ENCODE measurements at regions not wholly inside any gene's neighbourhood (a gene's known extent, or its start where the extent isn't known, plus 50 kb on each side); places are given as distances from the start of the nearest gene placed in this dataset.

DNA sequence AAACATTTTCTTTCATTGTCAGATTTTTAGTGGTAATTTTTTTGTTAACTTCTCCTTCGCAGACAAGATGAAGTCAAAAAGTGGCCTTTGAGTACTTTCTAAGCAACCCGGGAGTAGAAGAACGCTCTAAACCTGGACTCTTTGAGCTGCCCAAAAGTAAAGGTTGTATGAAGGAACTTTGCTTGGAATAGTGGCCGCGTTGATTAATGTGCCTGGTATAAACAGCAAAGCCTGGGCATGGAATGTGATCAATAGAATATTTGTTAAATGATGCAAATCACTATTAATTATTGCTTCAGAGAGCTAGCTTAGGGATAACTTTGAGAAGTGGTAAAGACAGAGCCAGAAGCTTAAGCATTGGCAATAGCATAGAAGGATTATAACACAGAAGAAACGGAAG lies 475.1 kb upstream of the ANKRD30A start:
- no peak overlapping the region for H3K27ac Mint-ChIP-seq (ENCODE audit: unreplicated experiment)
- H3K9me3 Mint-ChIP-seq = peaks cover 5% of the 10 kb centered on the region
- H3K4me1 Mint-ChIP-seq = no peaks in the 10 kb centered on the region
- H3K4me3 Mint-ChIP-seq = no peak overlapping the region
- H3K27me3 Mint-ChIP-seq (ENCODE audit: low read depth) = no peaks in the 10 kb centered on the region
- TF ChIP-seq, protein P1, sequence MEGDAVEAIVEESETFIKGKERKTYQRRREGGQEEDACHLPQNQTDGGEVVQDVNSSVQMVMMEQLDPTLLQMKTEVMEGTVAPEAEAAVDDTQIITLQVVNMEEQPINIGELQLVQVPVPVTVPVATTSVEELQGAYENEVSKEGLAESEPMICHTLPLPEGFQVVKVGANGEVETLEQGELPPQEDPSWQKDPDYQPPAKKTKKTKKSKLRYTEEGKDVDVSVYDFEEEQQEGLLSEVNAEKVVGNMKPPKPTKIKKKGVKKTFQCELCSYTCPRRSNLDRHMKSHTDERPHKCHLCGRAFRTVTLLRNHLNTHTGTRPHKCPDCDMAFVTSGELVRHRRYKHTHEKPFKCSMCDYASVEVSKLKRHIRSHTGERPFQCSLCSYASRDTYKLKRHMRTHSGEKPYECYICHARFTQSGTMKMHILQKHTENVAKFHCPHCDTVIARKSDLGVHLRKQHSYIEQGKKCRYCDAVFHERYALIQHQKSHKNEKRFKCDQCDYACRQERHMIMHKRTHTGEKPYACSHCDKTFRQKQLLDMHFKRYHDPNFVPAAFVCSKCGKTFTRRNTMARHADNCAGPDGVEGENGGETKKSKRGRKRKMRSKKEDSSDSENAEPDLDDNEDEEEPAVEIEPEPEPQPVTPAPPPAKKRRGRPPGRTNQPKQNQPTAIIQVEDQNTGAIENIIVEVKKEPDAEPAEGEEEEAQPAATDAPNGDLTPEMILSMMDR (conservative IDR thresholded peaks at IDR 0.05) = no peak
- no peak for DNase-seq (ENCODE audit: low read depth, low spot score)
- H3K36me3 Mint-ChIP-seq (ENCODE audit: low read depth) = no peaks in the 10 kb centered on the region

GRCh38 chr10:36647540-36647939 lies 477.9 kb upstream of the ANKRD30A start:
- TF ChIP-seq, protein P1 (conservative IDR thresholded peaks at IDR 0.05) = no peak
- peaks cover 5% of the 10 kb centered on the region for H3K9me3 Mint-ChIP-seq
- DNase-seq (ENCODE audit: low read depth, low spot score) = no peak
- H3K4me3 Mint-ChIP-seq = no peak overlapping the region
- H3K27me3 Mint-ChIP-seq (ENCODE audit: low read depth) = no peaks in the 10 kb centered on the region
- H3K27ac Mint-ChIP-seq (ENCODE audit: unreplicated experiment) = no peak overlapping the region
- no peaks in the 10 kb centered on the region for H3K36me3 Mint-ChIP-seq (ENCODE audit: low read depth)
- H3K4me1 Mint-ChIP-seq = no peaks in the 10 kb centered on the region

DNA sequence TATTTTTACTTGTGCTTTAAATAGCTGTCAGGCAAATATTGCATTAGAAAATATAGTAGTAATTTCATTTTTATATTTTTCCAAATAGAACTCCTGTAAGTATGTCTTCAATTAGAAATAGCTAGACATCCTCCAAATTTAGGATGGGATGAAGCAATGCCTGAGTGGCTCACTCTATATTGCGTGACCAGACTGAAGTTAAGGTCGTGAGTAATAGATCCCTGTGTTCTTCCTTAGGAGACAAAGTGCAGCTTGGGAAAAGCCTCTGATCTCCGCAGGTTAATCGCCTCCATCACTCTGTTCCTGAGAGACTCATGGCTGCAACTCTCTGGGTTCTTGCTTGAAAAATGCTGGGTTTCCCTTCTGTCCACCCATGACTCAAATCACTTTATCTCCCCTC lies 484.8 kb upstream of the ANKRD30A start:
- DNase-seq (ENCODE audit: low read depth, low spot score) = no peak
- peaks cover 5% of the 10 kb centered on the region for H3K27me3 Mint-ChIP-seq (ENCODE audit: low read depth)
- H3K4me1 Mint-ChIP-seq = no peaks in the 10 kb centered on the region
- TF ChIP-seq, protein P1 (conservative IDR thresholded peaks at IDR 0.05) = no peak
- no peak overlapping the region for H3K4me3 Mint-ChIP-seq
- H3K9me3 Mint-ChIP-seq = no peaks in the 10 kb centered on the region
- H3K36me3 Mint-ChIP-seq (ENCODE audit: low read depth) = no peaks in the 10 kb centered on the region
- H3K27ac Mint-ChIP-seq (ENCODE audit: unreplicated experiment) = no peak overlapping the region

- peaks cover 5% of the 10 kb centered on the region for H3K27me3 Mint-ChIP-seq (ENCODE audit: low read depth)
Observed at GRCh38 chr10:36638462-36639155, 486.8 kb upstream of the ANKRD30A start.

DNA sequence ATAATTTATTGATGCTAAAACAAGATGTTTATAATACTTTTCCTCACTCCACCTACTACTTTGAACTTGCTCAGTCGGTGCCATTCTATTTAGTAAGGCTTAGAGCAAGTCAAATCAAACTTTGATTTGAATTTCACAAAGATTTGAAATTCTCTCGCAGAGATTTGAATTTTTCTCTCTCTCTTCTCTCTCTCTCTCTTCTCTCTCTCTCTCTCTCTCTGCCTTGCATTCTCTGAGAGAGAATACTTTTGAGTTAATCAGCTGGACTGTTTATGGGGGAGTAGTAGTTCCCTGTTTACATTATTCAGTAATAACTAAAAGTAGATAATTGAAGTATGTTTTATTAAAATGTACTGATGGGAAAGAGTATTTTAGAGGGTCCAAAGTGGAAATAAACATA lies 488.5 kb upstream of the ANKRD30A start:
- H3K27ac Mint-ChIP-seq (ENCODE audit: unreplicated experiment) = no peak overlapping the region
- no peaks in the 10 kb centered on the region for H3K4me1 Mint-ChIP-seq
- H3K27me3 Mint-ChIP-seq (ENCODE audit: low read depth) = peaks cover 3% of the 10 kb centered on the region
- H3K4me3 Mint-ChIP-seq = no peak overlapping the region
- H3K36me3 Mint-ChIP-seq (ENCODE audit: low read depth) = no peaks in the 10 kb centered on the region
- no peak for DNase-seq (ENCODE audit: low read depth, low spot score)
- TF ChIP-seq, protein P1 (conservative IDR thresholded peaks at IDR 0.05) = no peak
- peaks cover 4% of the 10 kb centered on the region for H3K9me3 Mint-ChIP-seq

More at GRCh38 chr10:36638462-36639155, 486.8 kb upstream of the ANKRD30A start:
- H3K4me1 Mint-ChIP-seq = no peaks in the 10 kb centered on the region
- no peaks in the 10 kb centered on the region for H3K9me3 Mint-ChIP-seq
- no peak for DNase-seq (ENCODE audit: low read depth, low spot score)
- TF ChIP-seq, protein P1 (conservative IDR thresholded peaks at IDR 0.05) = no peak
- H3K4me3 Mint-ChIP-seq = no peak overlapping the region
- H3K27ac Mint-ChIP-seq (ENCODE audit: unreplicated experiment) = no peak overlapping the region
- no peaks in the 10 kb centered on the region for H3K36me3 Mint-ChIP-seq (ENCODE audit: low read depth)

Measured in neural crest cell (in vitro differentiated cells).